DND-41 (cell line): ENCODE measurements at regions not wholly inside any gene's neighbourhood (a gene's known extent, or its start where the extent isn't known, plus 50 kb on each side); places are given as distances from the start of the nearest gene placed in this dataset.

Experiments
- CTCF ChIP-seq: IDR thresholded peaks from 2 replicates; pipeline ENCODE4 v1.5.1; 2012; ENCODE audit warnings: borderline replicate concordance, low read length, moderate library complexity, mild to moderate bottlenecking; ENCODE audit not compliant: poor library complexity, severe bottlenecking; ENCODE audit errors: extremely low read depth
- EZH2 ChIP-seq: IDR thresholded peaks from 3 replicates; pipeline ENCODE4 v1.6.1; 2012; ENCODE audit warnings: borderline replicate concordance, low read depth, mild to moderate bottlenecking, moderate library complexity, low read length, inconsistent platforms; ENCODE audit not compliant: severe bottlenecking

GRCh38 chr5:133700251-133700650, 87.9 kb upstream of the FSTL4 start:
- TF ChIP-seq CTCF = no peak
- TF ChIP-seq EZH2 = no peak
